H9 (cell line): ENCODE measurements at regions not wholly inside any gene's neighbourhood (a gene's known extent, or its start where the extent isn't known, plus 50 kb on each side); places are given as distances from the start of the nearest gene placed in this dataset.
"Not testable (repeated sequence)": the region's sequence is repeated elsewhere in the genome, so short reads cannot be mapped to it uniquely, and the experiment has no call there.

Experiments
- DNase-seq: peaks from one replicate; pipeline ENCODE4 v3.0.0-alpha.2; 2017
- H2AFZ ChIP-seq: one replicate; pipeline ENCODE4 v1.6.1; 2013; ENCODE audit warnings: mild to moderate bottlenecking, low read length, control low read depth, moderate library complexity
- H2AK5ac ChIP-seq: 2 replicates; pipeline ENCODE4 v1.6.1; 2013; ENCODE audit warnings: low read length, control low read depth, mixed read lengths; ENCODE audit not compliant: insufficient read length
- H2BK120ac ChIP-seq: one replicate; pipeline ENCODE4 v1.6.1; 2013; ENCODE audit warnings: low read depth, mild to moderate bottlenecking, low read length, control low read depth, inconsistent platforms; ENCODE audit not compliant: poor library complexity, severe bottlenecking
- H2BK12ac ChIP-seq: 2 replicates; pipeline ENCODE4 v1.6.1; 2013; ENCODE audit warnings: low read length, control low read depth, mixed read lengths, low read depth; ENCODE audit not compliant: insufficient read length
- H2BK15ac ChIP-seq: 2 replicates; pipeline ENCODE4 v1.6.1; 2013; ENCODE audit warnings: low read depth, low read length, control low read depth
- H2BK20ac ChIP-seq: one replicate; pipeline ENCODE4 v1.6.1; 2013; ENCODE audit warnings: low read depth, mild to moderate bottlenecking, low read length, control low read depth, inconsistent platforms; ENCODE audit not compliant: poor library complexity, severe bottlenecking
- H2BK5ac ChIP-seq: 2 replicates; pipeline ENCODE4 v1.6.1; 2013; ENCODE audit warnings: low read length, control low read depth, mixed read lengths; ENCODE audit not compliant: insufficient read length
- H3K14ac ChIP-seq: 2 replicates; pipeline ENCODE4 v1.6.1; 2013; ENCODE audit warnings: low read length, control low read depth; ENCODE audit not compliant: insufficient read depth
- H3K18ac ChIP-seq: 2 replicates; pipeline ENCODE4 v1.6.1; 2013; ENCODE audit warnings: low read depth, mild to moderate bottlenecking, mixed read lengths, low read length, control low read depth; ENCODE audit not compliant: insufficient read length
- H3K23ac ChIP-seq: 2 replicates; pipeline ENCODE4 v1.6.1; 2013; ENCODE audit warnings: low read length, control low read depth, mixed read lengths, low read depth; ENCODE audit not compliant: insufficient read length
- H3K23me2 ChIP-seq: 2 replicates; pipeline ENCODE4 v1.6.1; 2013; ENCODE audit warnings: low read depth, mild to moderate bottlenecking, mixed read lengths, low read length, control low read depth; ENCODE audit not compliant: insufficient read length, poor library complexity, severe bottlenecking
- H3K27ac ChIP-seq: 2 replicates; pipeline ENCODE4 v1.5.1; 2013; ENCODE audit warnings: low read length, control low read depth, mixed read lengths, low read depth; ENCODE audit not compliant: insufficient read length
- H3K27me3 ChIP-seq: 2 replicates; pipeline ENCODE4 v1.6.1; 2013; ENCODE audit warnings: low read length, control low read depth, inconsistent platforms; ENCODE audit not compliant: insufficient read depth
- H3K4ac ChIP-seq: 2 replicates; pipeline ENCODE4 v1.6.1; 2013; ENCODE audit warnings: low read depth, mild to moderate bottlenecking, control low read depth, inconsistent platforms, low read length, moderate library complexity
- H3K4me1 ChIP-seq: 2 replicates; pipeline ENCODE4 v1.6.1; 2013; ENCODE audit warnings: low read length, control low read depth, inconsistent platforms; ENCODE audit not compliant: insufficient read depth
- H3K4me2 ChIP-seq: 2 replicates; pipeline ENCODE4 v1.6.1; 2013; ENCODE audit warnings: low read length, control low read depth, mixed read lengths; ENCODE audit not compliant: insufficient read length, insufficient read depth
- H3K56ac ChIP-seq: 2 replicates; pipeline ENCODE4 v1.6.1; 2013; ENCODE audit warnings: low read depth, mild to moderate bottlenecking, mixed read lengths, low read length, control low read depth; ENCODE audit not compliant: insufficient read length
- H3K79me1 ChIP-seq: 2 replicates; pipeline ENCODE4 v1.6.1; 2013; ENCODE audit warnings: low read depth, mild to moderate bottlenecking, moderate library complexity, low read length, control low read depth, inconsistent platforms; ENCODE audit not compliant: insufficient read depth, poor library complexity, severe bottlenecking
- H3K79me2 ChIP-seq: 2 replicates; pipeline ENCODE4 v1.6.1; 2013; ENCODE audit warnings: low read length, control low read depth, inconsistent platforms; ENCODE audit not compliant: insufficient read depth
- H3K9ac ChIP-seq: 2 replicates; pipeline ENCODE4 v1.6.1; 2013; ENCODE audit warnings: low read length, control low read depth, mixed read lengths; ENCODE audit not compliant: insufficient read length; ENCODE audit errors: extremely low read depth
- H3K9me3 ChIP-seq: one replicate; pipeline ENCODE4 v1.6.1; 2013; ENCODE audit warnings: low read depth, low read length, inconsistent platforms; ENCODE audit not compliant: control insufficient read depth
- H3T11ph ChIP-seq: one replicate; pipeline ENCODE4 v1.6.1; 2013; ENCODE audit warnings: mild to moderate bottlenecking, low read length, control low read depth, inconsistent platforms
- H4K20me1 ChIP-seq: one replicate; pipeline ENCODE4 v1.6.1; 2013; ENCODE audit not compliant: control insufficient read depth, insufficient read length, insufficient read depth
- H4K5ac ChIP-seq: 2 replicates; pipeline ENCODE4 v1.6.1; 2013; ENCODE audit warnings: low read depth, mild to moderate bottlenecking, mixed read lengths, low read length, control low read depth; ENCODE audit not compliant: insufficient read length
- H4K8ac ChIP-seq: replicated peaks from 2 replicates; pipeline ENCODE4 v1.6.1; 2013; ENCODE audit warnings: low read length, control low read depth, mixed read lengths, low read depth; ENCODE audit not compliant: insufficient read length
- H4K91ac ChIP-seq: 2 replicates; pipeline ENCODE4 v1.6.1; 2013; ENCODE audit warnings: low read depth, mild to moderate bottlenecking, moderate library complexity, mixed read lengths, low read length, control low read depth; ENCODE audit not compliant: insufficient read length
- H3K27ac Mint-ChIP-seq, 3 experiments: 2 replicates in 2 of 3; 3 replicates in 1 of 3; pipeline ENCODE4 v1.8.0; 2020 to 2021; ENCODE audit warnings: mixed read lengths in 3 of 3, mild to moderate bottlenecking in 1 of 3, moderate library complexity in 1 of 3
- H3K27me3 Mint-ChIP-seq: 2 replicates; pipeline ENCODE4 v1.8.0; 2021; ENCODE audit warnings: low read depth, mild to moderate bottlenecking, moderate library complexity, mixed read lengths
- H3K36me3 Mint-ChIP-seq, 3 experiments: 2 replicates in 2 of 3; 3 replicates in 1 of 3; pipeline ENCODE4 v1.8.0; 2020 to 2021; ENCODE audit warnings: low read depth in 3 of 3, mixed read lengths in 3 of 3; ENCODE audit not compliant: insufficient read depth in 1 of 3
- H3K4me1 Mint-ChIP-seq, 2 experiments: 2 replicates each; pipeline ENCODE4 v1.8.0; 2020; ENCODE audit warnings: mixed read lengths in 2 of 2
- H3K4me3 Mint-ChIP-seq, 2 experiments: 2 replicates in 1 of 2; 3 replicates in 1 of 2; pipeline ENCODE4 v1.8.0; 2020 to 2021; ENCODE audit warnings: mild to moderate bottlenecking in 2 of 2, mixed read lengths in 2 of 2, moderate library complexity in 1 of 2
- H3K9me3 Mint-ChIP-seq, 2 experiments: 2 replicates in 1 of 2; 3 replicates in 1 of 2; pipeline ENCODE4 v1.8.0; 2020; ENCODE audit warnings: mild to moderate bottlenecking in 2 of 2, mixed read lengths in 2 of 2, moderate library complexity in 1 of 2
- CTCF ChIP-seq: fragments of 200-600 bp; sonication (generic); conservative IDR thresholded peaks from 3 replicates; pipeline ENCODE4 v1.8.0; 2021; ENCODE audit warnings: antibody characterized with exemption, mild to moderate bottlenecking
- WGBS: extraction: QIAGEN DNeasy Blood & Tissue Kit; methylation state at CpG from one replicate; pipeline ENCODE4 v1.1.7; 2013; ENCODE audit warnings: missing lambda C conversion rate, low lambda C conversion rate, mixed read lengths; ENCODE audit not compliant: insufficient read length; ENCODE audit errors: extremely low coverage; 5-methylcytosine and 5-hydroxymethylcytosine counted together

- H3K18ac ChIP-seq: no peak overlapping the region
- no peak overlapping the region for H2AK5ac ChIP-seq
- H3K4ac ChIP-seq: no peak overlapping the region
- H2BK5ac ChIP-seq: no peak overlapping the region
- H2BK20ac ChIP-seq: no peak overlapping the region
- H3K9ac ChIP-seq: no peak overlapping the region
- H3K4me1 ChIP-seq: no peaks in the 10 kb centered on the region
- WGBS: no CpG with 5 or more reads among the region's 2 CpGs
- H3K9me3 ChIP-seq: no peaks in the 10 kb centered on the region
- Mint-ChIP-seq H3K9me3 (no peaks in the 10 kb centered on the region), H3K4me3 (no peak overlapping the region), H3K27ac (no peak overlapping the region), H3K27me3 (peaks cover 22% of the 10 kb centered on the region), H3K36me3 (no peaks in the 10 kb centered on the region), H3K4me1 (peaks cover 10 to 11% of the 10 kb centered on the region in 2 experiments)
- H3K79me2 ChIP-seq: no peaks in the 10 kb centered on the region
- no peak for TF ChIP-seq CTCF
- no peak for DNase-seq
- H2BK12ac ChIP-seq: no peak overlapping the region
- H2AFZ ChIP-seq: no peak overlapping the region
- no peaks in the 10 kb centered on the region for H3K23me2 ChIP-seq
- H4K5ac ChIP-seq: no peak overlapping the region
- no peaks in the 10 kb centered on the region for H4K20me1 ChIP-seq
- no peak overlapping the region for H4K8ac ChIP-seq
- no peak overlapping the region for H3K4me2 ChIP-seq
- no peak overlapping the region for H3K23ac ChIP-seq
- H2BK120ac ChIP-seq: no peak overlapping the region
- no peak overlapping the region for H3K27ac ChIP-seq
- H3K27me3 ChIP-seq: no peaks in the 10 kb centered on the region
- no peaks in the 10 kb centered on the region for H3K79me1 ChIP-seq
- H4K91ac ChIP-seq: no peak overlapping the region
- no peak overlapping the region for H3T11ph ChIP-seq
- no peak overlapping the region for H2BK15ac ChIP-seq
- no peak overlapping the region for H3K14ac ChIP-seq
- H3K56ac ChIP-seq: no peak overlapping the region
Measured at GRCh38 chr11:116043857-116044256, 539.6 kb upstream of the CADM1 start.

GRCh38 chr11:116043059-116043458, 538.8 kb upstream of the CADM1 start:
- no CpG with 5 or more reads among the region's 6 CpGs for WGBS
- not testable (repeated sequence) for H3K9me3 Mint-ChIP-seq, H3K27ac Mint-ChIP-seq

More at GRCh38 chr11:116043059-116043458, 538.8 kb upstream of the CADM1 start:
- H3K14ac ChIP-seq, H2BK120ac ChIP-seq, H2AK5ac ChIP-seq, H3K56ac ChIP-seq, H3K36me3 Mint-ChIP-seq, H4K5ac ChIP-seq, H3T11ph ChIP-seq, DNase-seq, H3K79me2 ChIP-seq, H2BK15ac ChIP-seq, H4K20me1 ChIP-seq, H3K4me3 Mint-ChIP-seq, H3K9ac ChIP-seq, H3K79me1 ChIP-seq, H3K18ac ChIP-seq, H3K27me3 ChIP-seq, H3K23ac ChIP-seq, H3K9me3 ChIP-seq, H4K91ac ChIP-seq, H2BK5ac ChIP-seq, H3K27ac ChIP-seq, H3K4ac ChIP-seq, H3K4me1 ChIP-seq, H2BK12ac ChIP-seq, H2AFZ ChIP-seq, H4K8ac ChIP-seq, H2BK20ac ChIP-seq, H3K4me2 ChIP-seq, H3K23me2 ChIP-seq: not testable (repeated sequence)
- H3K27me3 Mint-ChIP-seq: peaks cover 17% of the 10 kb centered on the region
- peaks cover 10 to 11% of the 10 kb centered on the region in 2 experiments for H3K4me1 Mint-ChIP-seq
